ENCODE measurements at regions not wholly inside any gene's neighbourhood (a gene's known extent, or its start where the extent isn't known, plus 50 kb on each side); places are given as distances from the start of the nearest gene placed in this dataset.
"Not testable (repeated sequence)": the region's sequence is repeated elsewhere in the genome, so short reads cannot be mapped to it uniquely, and the experiment has no call there.

DNA sequence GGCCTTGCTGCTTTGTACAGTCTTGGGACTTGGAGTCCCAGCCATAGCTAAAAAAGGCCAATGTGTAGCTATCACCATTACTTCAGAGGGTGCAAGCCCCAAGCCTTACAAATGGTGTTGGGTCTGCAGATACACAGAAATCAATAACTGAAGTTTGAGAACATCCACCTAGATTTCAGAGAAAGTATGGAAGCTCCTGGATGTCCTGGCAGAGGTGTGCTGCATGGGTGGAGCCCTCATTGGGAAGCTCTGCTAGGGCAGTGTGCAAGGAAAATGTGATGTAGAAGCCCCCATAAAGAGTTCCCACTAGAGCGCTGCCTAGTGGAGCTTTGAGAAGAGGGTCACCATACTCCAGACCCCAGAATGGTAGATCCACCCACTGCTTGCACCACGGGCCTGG, 626.7 kb upstream of the COX7C start:
- TF ChIP-seq, protein P1, sequence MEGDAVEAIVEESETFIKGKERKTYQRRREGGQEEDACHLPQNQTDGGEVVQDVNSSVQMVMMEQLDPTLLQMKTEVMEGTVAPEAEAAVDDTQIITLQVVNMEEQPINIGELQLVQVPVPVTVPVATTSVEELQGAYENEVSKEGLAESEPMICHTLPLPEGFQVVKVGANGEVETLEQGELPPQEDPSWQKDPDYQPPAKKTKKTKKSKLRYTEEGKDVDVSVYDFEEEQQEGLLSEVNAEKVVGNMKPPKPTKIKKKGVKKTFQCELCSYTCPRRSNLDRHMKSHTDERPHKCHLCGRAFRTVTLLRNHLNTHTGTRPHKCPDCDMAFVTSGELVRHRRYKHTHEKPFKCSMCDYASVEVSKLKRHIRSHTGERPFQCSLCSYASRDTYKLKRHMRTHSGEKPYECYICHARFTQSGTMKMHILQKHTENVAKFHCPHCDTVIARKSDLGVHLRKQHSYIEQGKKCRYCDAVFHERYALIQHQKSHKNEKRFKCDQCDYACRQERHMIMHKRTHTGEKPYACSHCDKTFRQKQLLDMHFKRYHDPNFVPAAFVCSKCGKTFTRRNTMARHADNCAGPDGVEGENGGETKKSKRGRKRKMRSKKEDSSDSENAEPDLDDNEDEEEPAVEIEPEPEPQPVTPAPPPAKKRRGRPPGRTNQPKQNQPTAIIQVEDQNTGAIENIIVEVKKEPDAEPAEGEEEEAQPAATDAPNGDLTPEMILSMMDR (IDR thresholded peaks at IDR 0.05): no peak
- no peak for TF ChIP-seq POLR2A (IDR thresholded peaks at IDR 0.05)
- WGBS, 2 donors: 79 to 83% methylated on average over 2 of the region's 2 CpGs
- DNase-seq (ENCODE audit: low spot score in 2 of 2): no peak
- intact Hi-C loops (cut with DNase I; ENCODE audit: low total_unique reads): no loop called here
- H3K4me3 ChIP-seq (ENCODE audit: low read depth, poor library complexity, severe bottlenecking): no peak overlapping the region

DNA sequence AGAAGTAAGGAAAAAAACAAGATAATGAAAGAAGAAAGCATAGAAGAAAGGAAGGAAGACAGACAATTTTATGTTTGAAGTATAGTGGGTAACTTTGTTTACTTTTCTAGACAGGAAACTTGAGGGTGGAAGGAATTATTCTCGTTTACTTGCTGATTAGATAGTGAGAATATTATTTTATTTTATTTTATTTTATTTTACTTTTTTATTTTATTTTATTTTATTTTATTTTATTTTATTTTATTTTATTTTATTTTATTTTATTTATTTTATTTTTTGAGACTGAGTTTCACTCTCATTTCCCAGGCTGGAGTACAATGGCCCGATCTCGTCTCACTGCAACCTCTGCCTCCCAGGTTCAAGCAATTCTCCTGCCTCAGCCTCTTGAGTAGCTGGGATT, 623.1 kb upstream of the COX7C start:
- H3K4me3 ChIP-seq (ENCODE audit: low read depth, poor library complexity, severe bottlenecking); intact Hi-C loops (cut with DNase I; ENCODE audit: low total_unique reads); DNase-seq (ENCODE audit: low spot score in 2 of 2): not testable (repeated sequence)
- 81 to 86% methylated on average over 3 of the region's 3 CpGs for WGBS, 2 donors

DNA sequence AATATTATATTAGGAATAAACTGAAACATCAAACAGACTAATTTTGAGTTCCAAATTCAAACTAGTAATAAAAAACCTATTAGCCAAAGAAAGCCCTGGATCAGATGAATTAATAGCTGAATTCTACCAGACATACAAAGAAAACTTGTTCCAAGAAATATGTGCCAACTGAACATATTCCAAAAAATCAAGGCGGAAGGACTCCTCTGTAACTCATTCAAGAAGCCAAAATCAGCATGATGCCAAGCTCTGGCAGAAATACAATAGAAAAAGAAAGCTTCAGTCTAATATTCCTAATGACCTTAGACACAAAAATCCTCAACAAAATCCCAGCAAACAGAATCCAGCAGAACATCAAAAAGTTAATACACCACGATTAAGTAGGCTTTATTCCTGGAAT, 619.1 kb upstream of the COX7C start:
- 22 to 29% methylated on average over 2 of the region's 2 CpGs for WGBS, 2 donors
- intact Hi-C loops (cut with DNase I; ENCODE audit: low total_unique reads): no loop called here
- TF ChIP-seq, protein P1 (IDR thresholded peaks at IDR 0.05): no peak
- TF ChIP-seq POLR2A (IDR thresholded peaks at IDR 0.05): no peak
- no peak overlapping the region for H3K4me3 ChIP-seq (ENCODE audit: low read depth, poor library complexity, severe bottlenecking)
- DNase-seq (ENCODE audit: low spot score in 2 of 2): no peak

DNA sequence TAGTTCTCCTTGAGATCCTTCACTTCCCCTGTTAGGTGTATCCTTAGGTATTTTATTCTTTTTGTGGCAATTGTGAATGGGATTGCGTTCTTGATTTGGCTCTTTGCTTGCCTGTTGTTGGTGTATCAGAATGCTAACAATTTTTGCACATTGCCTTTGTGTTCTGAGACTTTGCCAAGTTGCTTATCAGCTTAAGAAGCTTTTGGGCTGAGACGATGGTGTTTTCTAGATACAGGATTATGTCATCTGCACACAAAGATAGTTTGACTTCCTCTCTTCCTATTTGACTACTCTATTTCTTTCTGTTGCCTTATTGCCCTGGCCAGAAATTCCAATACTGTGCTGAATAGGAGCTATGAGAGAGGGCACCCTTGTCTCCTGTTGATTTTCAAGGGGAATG, 609.4 kb upstream of the COX7C start:
- TF ChIP-seq POLR2A (IDR thresholded peaks at IDR 0.05): no peak
- TF ChIP-seq, protein P1 (IDR thresholded peaks at IDR 0.05): no peak
- DNase-seq (ENCODE audit: low spot score in 2 of 2): no peak
- 82 to 86% methylated on average over 2 of the region's 2 CpGs for WGBS, 2 donors
- H3K4me3 ChIP-seq (ENCODE audit: low read depth, poor library complexity, severe bottlenecking): no peak overlapping the region
- intact Hi-C loops (cut with DNase I; ENCODE audit: low total_unique reads): no loop called here

DNA sequence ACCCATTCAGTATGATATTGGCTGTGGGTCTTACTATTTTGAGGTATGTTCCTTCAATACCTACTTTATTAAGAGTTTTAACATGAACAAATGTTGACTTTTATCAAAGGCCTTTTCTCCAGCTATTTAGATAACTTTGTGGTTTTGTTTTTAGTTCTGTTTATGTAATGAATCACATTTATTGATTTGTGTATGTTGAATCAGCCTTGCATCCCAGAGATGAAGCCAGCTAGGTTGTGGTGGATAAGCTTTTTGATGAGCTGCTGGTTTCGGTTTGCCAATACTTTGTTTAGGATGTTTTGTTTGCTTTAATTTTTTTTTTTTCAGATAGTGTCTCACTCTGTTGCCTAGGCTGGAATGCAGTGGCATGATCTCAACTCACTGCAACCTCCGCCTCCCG, 609.0 kb upstream of the COX7C start:
- no peak for DNase-seq (ENCODE audit: low spot score in 2 of 2)
- TF ChIP-seq POLR2A (IDR thresholded peaks at IDR 0.05): no peak
- TF ChIP-seq, protein P1 (IDR thresholded peaks at IDR 0.05): no peak
- WGBS, 2 donors: 88 to 94% methylated on average over 3 of the region's 3 CpGs
- intact Hi-C loops (cut with DNase I; ENCODE audit: low total_unique reads): no loop called here
- H3K4me3 ChIP-seq (ENCODE audit: low read depth, poor library complexity, severe bottlenecking): no peak overlapping the region

DNA sequence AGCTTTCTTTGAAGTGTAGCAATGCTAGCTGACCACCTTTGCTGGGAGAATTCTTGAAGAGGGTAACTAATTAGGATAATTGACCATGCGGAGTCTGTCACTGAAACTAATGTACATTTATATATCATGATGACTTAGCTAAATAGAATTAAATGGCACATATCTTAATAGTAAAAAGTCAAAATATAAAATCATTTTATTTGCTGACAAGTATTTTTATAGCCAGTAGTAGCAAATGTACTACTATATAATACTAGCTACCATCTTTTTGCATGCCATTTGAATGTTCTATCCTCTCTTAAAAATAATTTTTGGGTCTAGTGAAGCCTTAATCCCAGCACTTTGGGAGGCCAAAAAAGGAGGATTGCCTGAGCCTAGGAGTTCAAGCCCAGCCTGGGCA, 605.8 kb upstream of the COX7C start:
- no peak for TF ChIP-seq POLR2A (IDR thresholded peaks at IDR 0.05)
- TF ChIP-seq, protein P1 (IDR thresholded peaks at IDR 0.05): no peak

More for the DNA sequence above, 605.8 kb upstream of the COX7C start:
- no peak overlapping the region for H3K4me3 ChIP-seq (ENCODE audit: low read depth, poor library complexity, severe bottlenecking)
- DNase-seq (ENCODE audit: low spot score in 2 of 2): no peak
- WGBS, 2 donors: 83 to 89% methylated on average over 1 of the region's 1 CpG
- intact Hi-C loops (cut with DNase I; ENCODE audit: low total_unique reads): no loop called here
